ENCODE measurements at regions not wholly inside any gene's neighbourhood (a gene's known extent, or its start where the extent isn't known, plus 50 kb on each side); places are given as distances from the start of the nearest gene placed in this dataset.

GRCh38 chr3:176950743-176951142 lies 246.5 kb downstream of the TBL1XR1 start:
- Mint-ChIP-seq H3K4me3 (no peak overlapping the region), H3K27ac (peak overlapping the region; percentile 3), H3K36me3 (ENCODE audit: low read depth) (no peaks in the 10 kb centered on the region), H3K27me3 (ENCODE audit: insufficient read depth) (no peaks in the 10 kb centered on the region; the same call in 1 of the 2 replicates), H3K9me3 (no peaks in the 10 kb centered on the region), H3K4me1 (ENCODE audit: low read depth) (peaks cover 42% of the 10 kb centered on the region)
- no peak for TF ChIP-seq CTCF (IDR thresholded peaks at IDR 0.05)
- DNase-seq, result peak; percentile 32

GRCh38 chr3:176948151-176948550 lies 249.1 kb downstream of the TBL1XR1 start:
- H3K4me3 Mint-ChIP-seq, result no peak overlapping the region
- no peaks in the 10 kb centered on the region for H3K9me3 Mint-ChIP-seq
- no peaks in the 10 kb centered on the region for H3K36me3 Mint-ChIP-seq (ENCODE audit: low read depth)
- no peak overlapping the region for H3K27ac Mint-ChIP-seq
- H3K4me1 Mint-ChIP-seq (ENCODE audit: low read depth), result peaks cover 28% of the 10 kb centered on the region
- peaks cover 4% of the 10 kb centered on the region for H3K27me3 Mint-ChIP-seq (ENCODE audit: insufficient read depth)
- no peak for DNase-seq
- no peak for TF ChIP-seq CTCF (IDR thresholded peaks at IDR 0.05)

- no peak for DNase-seq
- no peaks in the 10 kb centered on the region for H3K36me3 Mint-ChIP-seq (ENCODE audit: low read depth)
These were observed 251.1 kb downstream of the TBL1XR1 start for GRCh38 chr3:176946202-176946601.

GRCh38 chr3:176942305-176942704 lies 255.0 kb downstream of the TBL1XR1 start:
- TF ChIP-seq CTCF (IDR thresholded peaks at IDR 0.05), result no peak
- DNase-seq, result no peak
- Mint-ChIP-seq H3K4me1 (ENCODE audit: low read depth) (peaks cover 6% of the 10 kb centered on the region), H3K9me3 (no peaks in the 10 kb centered on the region), H3K36me3 (ENCODE audit: low read depth) (no peaks in the 10 kb centered on the region), H3K4me3 (no peak overlapping the region), H3K27me3 (ENCODE audit: insufficient read depth) (peaks cover 6% of the 10 kb centered on the region), H3K27ac (no peak overlapping the region)

More at GRCh38 chr3:176946202-176946601, 251.1 kb downstream of the TBL1XR1 start:
- Mint-ChIP-seq H3K4me1 (ENCODE audit: low read depth) (peaks cover 15% of the 10 kb centered on the region), H3K27me3 (ENCODE audit: insufficient read depth) (peaks cover 4% of the 10 kb centered on the region), H3K9me3 (no peaks in the 10 kb centered on the region), H3K4me3 (no peak overlapping the region), H3K27ac (no peak overlapping the region)
- no peak for TF ChIP-seq CTCF (IDR thresholded peaks at IDR 0.05)

- Mint-ChIP-seq H3K4me1 (ENCODE audit: low read depth) (peaks cover 12% of the 10 kb centered on the region), H3K36me3 (ENCODE audit: low read depth) (no peaks in the 10 kb centered on the region), H3K4me3 (no peak overlapping the region), H3K27ac (no peak overlapping the region), H3K27me3 (ENCODE audit: insufficient read depth) (peaks cover 6% of the 10 kb centered on the region), H3K9me3 (no peaks in the 10 kb centered on the region)
- DNase-seq, result no peak
- no peak for TF ChIP-seq CTCF (IDR thresholded peaks at IDR 0.05)
These were observed 255.6 kb downstream of the TBL1XR1 start for GRCh38 chr3:176941689-176942088.
